Karpas-422 (cell line): ENCODE measurements at regions not wholly inside any gene's neighbourhood (a gene's known extent, or its start where the extent isn't known, plus 50 kb on each side); places are given as distances from the start of the nearest gene placed in this dataset.
A peak's percentile ranks its signal among the peaks of the same experiment; 100 is the strongest.

Source experiments
- DNase-seq: peaks from one replicate; pipeline ENCODE4 v3.0.0-alpha.2; 2015
- H2AFZ ChIP-seq: fragments of 200-600 bp; sonication (generic); 2 replicates; pipeline ENCODE4 v1.6.1; 2014; ENCODE audit warnings: antibody characterized with exemption, low read length, mixed read lengths
- H3K27ac ChIP-seq: fragments of 200-600 bp; sonication (generic); 2 replicates; pipeline ENCODE4 v1.5.1; 2014; ENCODE audit warnings: mild to moderate bottlenecking, low read length, moderate library complexity
- H3K27me3 ChIP-seq: fragments of 200-600 bp; sonication (generic); 2 replicates; pipeline ENCODE4 v1.6.1; 2014; ENCODE audit warnings: low read length, mixed read lengths
- H3K36me3 ChIP-seq: fragments of 200-600 bp; sonication (generic); 2 replicates; pipeline ENCODE4 v1.6.1; 2014; ENCODE audit warnings: low read length, mixed read lengths; ENCODE audit not compliant: insufficient read depth
- H3K4me1 ChIP-seq: fragments of 200-600 bp; sonication (generic); 2 replicates; pipeline ENCODE4 v1.6.1; 2014; ENCODE audit warnings: mild to moderate bottlenecking, low read length, mixed read lengths
- H3K4me2 ChIP-seq: fragments of 200-600 bp; sonication (generic); 2 replicates; pipeline ENCODE4 v1.6.1; 2014; ENCODE audit warnings: low read length, low read depth, mild to moderate bottlenecking; ENCODE audit not compliant: poor library complexity, severe bottlenecking
- H3K4me3 ChIP-seq: fragments of 200-600 bp; sonication (generic); 2 replicates; pipeline ENCODE4 v1.5.1; 2014; ENCODE audit warnings: mild to moderate bottlenecking, antibody characterized with exemption, low read length, mixed read lengths
- H3K79me2 ChIP-seq: fragments of 200-600 bp; sonication (generic); 2 replicates; pipeline ENCODE4 v1.6.1; 2014; ENCODE audit warnings: mild to moderate bottlenecking, low read length, mixed read lengths
- H3K9ac ChIP-seq: fragments of 200-600 bp; sonication (generic); 2 replicates; pipeline ENCODE4 v1.6.0; 2014; ENCODE audit warnings: low read length
- H3K9me2 ChIP-seq: fragments of 200-600 bp; sonication (generic), shearing (Covaris generic); replicated peaks from 2 replicates; pipeline ENCODE4 v1.6.0; 2014; ENCODE audit warnings: mild to moderate bottlenecking, low read length, moderate library complexity; ENCODE audit not compliant: insufficient read depth
- H3K9me3 ChIP-seq: fragments of 300-700, 200-600 bp; sonication (generic); 2 replicates; pipeline ENCODE4 v1.6.1; 2014; ENCODE audit warnings: low read length, mixed read lengths
- H4K20me1 ChIP-seq: fragments of 200-600 bp; sonication (generic); 2 replicates; pipeline ENCODE4 v1.6.1; 2014; ENCODE audit warnings: mild to moderate bottlenecking, antibody characterized with exemption, low read length, low read depth; ENCODE audit not compliant: insufficient read depth

GRCh38 chr5:68932830-68933434 is 160.9 kb upstream of the SLC30A5 start:
- DNase-seq, result peak; percentile 64
- H3K9ac ChIP-seq, result no peak overlapping the region
- peaks cover 5% of the 10 kb centered on the region; the same call in 1 of the 2 replicates for H3K36me3 ChIP-seq
- no peak overlapping the region for H3K4me2 ChIP-seq
- peaks cover 11% of the 10 kb centered on the region for H3K9me3 ChIP-seq
- peaks cover 10% of the 10 kb centered on the region; the same call in 1 of the 2 replicates for H3K27me3 ChIP-seq
- H4K20me1 ChIP-seq, result no peaks in the 10 kb centered on the region
- H3K4me1 ChIP-seq, result no peaks in the 10 kb centered on the region
- H3K4me3 ChIP-seq, result no peak overlapping the region
- no peaks in the 10 kb centered on the region for H3K79me2 ChIP-seq
- no peak overlapping the region for H2AFZ ChIP-seq
- H3K27ac ChIP-seq, result no peak overlapping the region
- H3K9me2 ChIP-seq, result no peaks in the 10 kb centered on the region; the same call in 1 of the 2 replicates

- H3K9ac ChIP-seq, result no peak overlapping the region
- no peak overlapping the region for H3K4me3 ChIP-seq
- H3K9me2 ChIP-seq, result no peaks in the 10 kb centered on the region
- no peaks in the 10 kb centered on the region for H4K20me1 ChIP-seq
- H3K27me3 ChIP-seq, result no peaks in the 10 kb centered on the region; the same call in 1 of the 2 replicates
- H3K4me2 ChIP-seq, result no peak overlapping the region
- no peaks in the 10 kb centered on the region for H3K36me3 ChIP-seq
- no peak overlapping the region for H3K27ac ChIP-seq
- H2AFZ ChIP-seq, result no peak overlapping the region
- H3K4me1 ChIP-seq, result peaks cover 4% of the 10 kb centered on the region; the same call in 1 of the 2 replicates
- H3K9me3 ChIP-seq, result no peaks in the 10 kb centered on the region
- no peak for DNase-seq
- H3K79me2 ChIP-seq, result no peaks in the 10 kb centered on the region
Observed at GRCh38 chr5:68942169-68942568, 151.6 kb upstream of the SLC30A5 start.

- no peak overlapping the region for H3K9ac ChIP-seq
- H3K27me3 ChIP-seq, result no peaks in the 10 kb centered on the region
- no peak overlapping the region for H2AFZ ChIP-seq
- H4K20me1 ChIP-seq, result no peaks in the 10 kb centered on the region
- no peak overlapping the region for H3K27ac ChIP-seq
- no peaks in the 10 kb centered on the region for H3K9me3 ChIP-seq
- no peak overlapping the region for H3K4me2 ChIP-seq
- no peak for DNase-seq
- no peaks in the 10 kb centered on the region for H3K9me2 ChIP-seq
- H3K4me3 ChIP-seq, result no peak overlapping the region
- no peaks in the 10 kb centered on the region for H3K4me1 ChIP-seq
- H3K79me2 ChIP-seq, result no peaks in the 10 kb centered on the region
- H3K36me3 ChIP-seq, result no peaks in the 10 kb centered on the region
Observed at GRCh38 chr5:68946728-68947127, 147.1 kb upstream of the SLC30A5 start.

GRCh38 chr5:68947986-68948385 is 145.8 kb upstream of the SLC30A5 start:
- no peak overlapping the region for H2AFZ ChIP-seq
- no peaks in the 10 kb centered on the region for H3K27me3 ChIP-seq
- H3K9me2 ChIP-seq, result no peaks in the 10 kb centered on the region
- no peaks in the 10 kb centered on the region for H3K36me3 ChIP-seq
- no peak overlapping the region for H3K4me2 ChIP-seq
- no peak overlapping the region for H3K27ac ChIP-seq
- H3K9ac ChIP-seq, result no peak overlapping the region
- H3K79me2 ChIP-seq, result no peaks in the 10 kb centered on the region
- H3K4me3 ChIP-seq, result no peak overlapping the region
- peaks cover 2% of the 10 kb centered on the region for H3K4me1 ChIP-seq
- no peaks in the 10 kb centered on the region for H4K20me1 ChIP-seq
- no peak for DNase-seq
- H3K9me3 ChIP-seq, result no peaks in the 10 kb centered on the region

GRCh38 chr5:68949256-68949655 is 144.6 kb upstream of the SLC30A5 start:
- H3K36me3 ChIP-seq, result no peaks in the 10 kb centered on the region

GRCh38 chr5:68949711-68950110 is 144.1 kb upstream of the SLC30A5 start:
- Histone ChIP-seq H3K9ac (no peak overlapping the region), H4K20me1 (no peaks in the 10 kb centered on the region), H3K4me1 (peaks cover 19% of the 10 kb centered on the region), H3K27me3 (no peaks in the 10 kb centered on the region), H3K9me3 (no peaks in the 10 kb centered on the region), H3K79me2 (no peaks in the 10 kb centered on the region), H3K36me3 (no peaks in the 10 kb centered on the region), H3K4me2 (no peak overlapping the region), H3K4me3 (no peak overlapping the region), H3K9me2 (no peaks in the 10 kb centered on the region), H3K27ac (no peak overlapping the region), H2AFZ (no peak overlapping the region)
- DNase-seq, result no peak

More at GRCh38 chr5:68949256-68949655, 144.6 kb upstream of the SLC30A5 start:
- Histone ChIP-seq H3K9ac (no peak overlapping the region), H3K27ac (no peak overlapping the region), H3K4me3 (no peak overlapping the region), H2AFZ (no peak overlapping the region), H3K9me2 (no peaks in the 10 kb centered on the region), H3K4me2 (no peak overlapping the region), H3K27me3 (no peaks in the 10 kb centered on the region), H3K9me3 (no peaks in the 10 kb centered on the region), H3K4me1 (peaks cover 15% of the 10 kb centered on the region), H4K20me1 (no peaks in the 10 kb centered on the region), H3K79me2 (no peaks in the 10 kb centered on the region)
- DNase-seq, result no peak

- no peak overlapping the region for H3K4me2 ChIP-seq
- no peak overlapping the region for H2AFZ ChIP-seq
- H3K9me3 ChIP-seq, result no peaks in the 10 kb centered on the region
- H3K27me3 ChIP-seq, result no peaks in the 10 kb centered on the region
- peaks cover 23% of the 10 kb centered on the region for H3K4me1 ChIP-seq
- H4K20me1 ChIP-seq, result no peaks in the 10 kb centered on the region
- no peaks in the 10 kb centered on the region for H3K79me2 ChIP-seq
- H3K36me3 ChIP-seq, result no peaks in the 10 kb centered on the region
- no peak for DNase-seq
- H3K27ac ChIP-seq, result no peak overlapping the region
- no peak overlapping the region for H3K4me3 ChIP-seq
- no peak overlapping the region for H3K9ac ChIP-seq
- H3K9me2 ChIP-seq, result no peaks in the 10 kb centered on the region
Observed at GRCh38 chr5:68950125-68950524, 143.7 kb upstream of the SLC30A5 start.

- Histone ChIP-seq H3K27ac (no peak overlapping the region), H3K9me2 (no peaks in the 10 kb centered on the region), H3K4me3 (no peak overlapping the region), H3K27me3 (no peaks in the 10 kb centered on the region), H3K9ac (no peak overlapping the region), H4K20me1 (no peaks in the 10 kb centered on the region), H3K79me2 (no peaks in the 10 kb centered on the region), H3K36me3 (no peaks in the 10 kb centered on the region), H2AFZ (no peak overlapping the region), H3K9me3 (no peaks in the 10 kb centered on the region), H3K4me2 (no peak overlapping the region), H3K4me1 (peaks cover 28% of the 10 kb centered on the region)
- no peak for DNase-seq
Observed at GRCh38 chr5:68950930-68951329, 142.9 kb upstream of the SLC30A5 start.
